Stimulated activated CD4-positive, alpha-beta T cell treated with anti-CD3 and anti-CD28 coated beads, Interleukin-2, amount 100 ng/mL, for 48 hours (primary cell): ENCODE measurements at regions not wholly inside any gene's neighbourhood (a gene's known extent, or its start where the extent isn't known, plus 50 kb on each side); places are given as distances from the start of the nearest gene placed in this dataset.

Experiments
- DNase-seq, 2 donors: peaks; one replicate each; pipeline ENCODE4 v3.0.0-alpha.2; 2020

GRCh38 chr2:34664266-34664665 is 1065.2 kb upstream of the FAM98A start:
- no peak for DNase-seq

DNA sequence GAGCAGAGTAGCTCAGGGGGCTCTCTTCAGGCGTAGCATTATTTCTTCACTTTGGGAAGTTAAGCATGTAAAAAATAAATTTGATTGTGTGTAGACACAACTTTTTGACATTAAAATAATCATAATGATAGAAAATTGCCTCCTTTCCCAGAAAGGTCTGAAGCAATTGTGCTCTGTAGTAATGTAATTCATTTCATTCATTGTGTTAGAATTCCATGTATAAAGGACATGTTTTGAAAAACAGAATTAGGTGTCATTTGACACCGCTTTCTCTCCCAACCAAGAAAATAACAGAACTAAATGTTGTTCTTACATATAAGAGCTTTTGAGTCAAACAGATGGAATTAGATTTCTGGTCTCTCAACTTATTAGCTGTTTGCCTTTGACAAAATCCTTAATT is 1064.2 kb upstream of the FAM98A start:
- no peak for DNase-seq

GRCh38 chr2:34660741-34661140 is 1061.6 kb upstream of the FAM98A start:
- DNase-seq = no peak

- DNase-seq = no peak
Observed at GRCh38 chr2:34656632-34657031, 1057.5 kb upstream of the FAM98A start.

GRCh38 chr2:34652636-34653035 is 1053.5 kb upstream of the FAM98A start:
- DNase-seq = no peak

DNA sequence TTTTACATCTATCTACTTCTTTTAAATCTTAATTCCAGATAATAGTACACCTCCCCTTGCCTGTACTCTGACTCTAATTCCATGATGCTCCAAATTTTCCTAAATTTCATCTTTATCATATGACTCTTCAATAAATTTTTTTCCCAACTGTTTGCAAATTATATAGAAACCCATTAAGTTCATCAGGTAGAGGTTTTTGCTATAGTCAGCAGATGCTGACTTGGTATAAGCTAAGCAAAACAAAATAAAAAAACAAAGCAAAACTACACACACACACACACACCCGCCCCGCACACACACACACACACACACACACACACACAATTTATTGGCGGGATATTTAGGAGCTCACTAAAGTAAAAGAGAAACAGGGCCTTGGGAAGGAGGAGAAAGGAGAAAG is 1047.8 kb upstream of the FAM98A start:
- DNase-seq = no peak

GRCh38 chr2:34632327-34632726 is 1033.2 kb upstream of the FAM98A start:
- no peak for DNase-seq

DNA sequence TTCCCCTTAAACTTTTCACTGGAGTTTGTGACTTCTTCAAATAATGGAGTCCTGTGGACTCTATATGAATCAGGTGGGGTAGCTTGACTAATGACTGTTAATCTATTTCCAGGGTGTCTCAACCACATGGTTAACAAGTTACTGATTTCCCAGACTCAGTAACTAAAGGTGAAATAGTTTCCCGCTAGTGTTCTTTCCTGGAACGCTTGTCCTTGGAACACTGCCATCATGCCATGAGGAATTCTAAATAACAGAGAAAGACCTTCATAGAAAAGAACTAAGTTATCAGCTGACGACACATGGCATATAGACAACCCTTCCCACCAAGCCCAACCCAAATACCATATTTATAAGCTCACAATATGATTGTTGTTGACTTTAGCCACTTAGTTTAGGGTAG is 1027.9 kb upstream of the FAM98A start:
- no peak for DNase-seq

- no peak for DNase-seq
Observed at GRCh38 chr2:34604164-34604563, 1005.1 kb upstream of the FAM98A start.

DNA sequence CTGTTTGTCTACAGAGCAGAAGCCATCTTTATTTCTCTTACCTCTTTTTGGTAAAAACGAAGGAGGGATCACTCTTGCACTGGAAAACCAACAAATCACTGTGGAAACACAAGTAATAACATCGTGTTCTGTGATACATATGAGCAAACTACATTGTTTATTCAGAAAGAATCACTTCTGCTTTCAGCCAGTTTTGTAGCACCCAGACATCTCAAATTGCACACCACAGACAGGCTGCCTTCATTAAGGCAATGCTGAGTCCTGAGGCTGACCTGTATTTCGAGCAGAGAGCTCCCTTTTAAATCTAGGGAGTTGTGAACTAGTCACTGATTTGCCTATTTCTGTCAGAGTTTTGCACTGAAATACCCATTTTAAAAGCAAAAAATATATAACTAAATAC is 1003.2 kb upstream of the FAM98A start:
- DNase-seq = no peak

DNA sequence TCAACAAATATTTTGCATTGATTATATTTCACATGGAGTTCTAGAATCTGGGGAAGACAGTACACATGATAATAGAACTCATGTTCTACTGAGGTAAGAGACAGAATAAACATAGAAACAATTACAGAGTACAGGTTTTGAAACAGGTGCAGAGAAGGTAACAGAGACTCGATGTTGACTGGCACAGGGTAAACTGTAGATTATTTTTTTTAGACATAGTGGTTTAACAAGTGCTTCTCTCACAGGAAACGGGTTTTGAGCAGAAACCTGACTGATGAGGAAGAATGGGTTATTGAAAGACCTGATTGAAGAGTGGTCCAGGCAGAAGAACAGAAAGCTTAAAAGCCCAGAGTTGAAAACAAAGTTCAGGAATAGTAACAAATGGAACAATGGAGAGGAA is 1002.5 kb upstream of the FAM98A start:
- DNase-seq = no peak

DNA sequence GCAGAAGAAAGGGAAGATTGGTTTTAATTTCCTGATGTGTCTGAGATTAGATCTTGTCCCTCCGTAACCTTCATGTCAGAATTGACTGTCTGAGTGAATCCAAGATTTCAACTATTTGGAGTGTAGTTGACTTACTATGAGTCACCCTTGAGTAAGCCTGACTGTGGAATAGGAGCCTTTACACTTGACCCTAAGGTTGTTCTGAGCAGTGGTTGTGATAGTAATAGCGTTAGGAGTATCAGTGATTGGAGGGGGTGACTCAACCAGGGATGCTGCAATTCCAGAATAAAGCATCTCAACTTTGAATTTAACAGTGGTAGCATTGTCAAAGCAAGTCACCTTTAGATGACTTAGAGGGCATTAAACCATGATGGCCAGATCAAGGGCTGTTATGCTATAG is 979.5 kb upstream of the FAM98A start:
- DNase-seq = no peak

DNA sequence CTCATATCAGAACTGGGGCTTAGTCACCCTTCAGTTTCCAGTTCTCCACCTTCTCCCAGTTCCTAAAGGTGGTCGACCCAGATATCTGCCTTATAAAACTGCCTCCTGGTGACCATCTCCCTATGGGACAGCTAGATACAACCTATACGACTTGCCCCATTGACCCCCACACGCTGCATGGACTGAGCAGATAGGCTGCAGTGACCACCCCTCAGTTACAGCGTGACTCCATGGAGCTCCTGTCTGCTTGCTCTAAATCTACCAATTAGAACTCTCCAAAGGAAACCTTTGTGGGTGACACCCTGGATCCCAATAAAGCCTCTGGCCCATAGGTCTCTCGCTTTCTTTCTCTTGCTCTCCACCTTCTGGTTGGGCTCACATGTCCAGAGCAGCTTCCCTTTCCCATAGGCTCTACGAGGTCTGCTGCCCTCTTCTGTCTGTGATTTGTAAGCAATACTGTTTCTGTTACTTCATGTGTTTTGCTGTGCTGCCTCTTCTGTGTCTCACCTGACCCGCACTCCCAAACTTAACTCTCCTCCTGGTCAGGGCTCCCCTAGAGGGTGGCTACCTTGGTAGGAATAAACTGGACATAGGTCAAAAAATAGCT is 971.3 kb upstream of the FAM98A start:
- no peak for DNase-seq

DNA sequence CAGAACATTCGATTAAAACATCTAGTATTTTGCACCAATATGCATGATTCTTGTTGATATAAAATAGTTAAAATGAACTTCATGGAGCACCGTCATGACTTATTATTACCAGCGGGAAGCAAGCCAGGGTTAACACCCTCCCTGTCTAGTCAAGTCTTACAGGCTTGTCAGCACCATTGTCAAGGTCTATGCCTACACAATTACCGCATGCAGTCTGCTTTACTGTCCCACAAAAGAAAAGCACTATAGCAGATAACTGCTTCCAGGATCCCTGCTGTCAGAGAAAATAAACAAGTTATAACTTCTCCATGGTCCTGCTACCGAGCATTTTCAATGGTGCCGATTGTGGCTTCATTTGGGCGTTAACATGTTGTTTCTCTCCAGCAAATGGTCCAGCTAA is 968.0 kb upstream of the FAM98A start:
- no peak for DNase-seq

DNA sequence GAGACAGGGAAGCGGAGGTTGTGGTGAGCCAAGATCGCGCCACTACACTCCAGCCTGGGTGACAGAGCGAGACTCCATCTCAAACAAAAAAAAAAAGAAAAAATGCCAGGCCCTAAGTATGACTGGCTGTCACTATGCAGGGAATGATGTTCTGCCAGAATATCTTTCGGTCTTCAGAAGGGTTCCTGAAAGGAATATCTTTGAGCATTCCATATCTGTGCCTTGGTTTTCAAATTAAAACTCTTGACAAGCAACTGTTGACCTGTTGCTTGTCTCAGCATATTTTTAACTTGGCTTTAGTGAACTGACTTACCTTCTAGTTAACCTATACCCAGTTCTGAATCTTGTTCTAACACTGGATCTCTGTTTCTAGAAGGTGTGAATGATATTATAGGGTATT is 953.2 kb upstream of the FAM98A start:
- no peak for DNase-seq

GRCh38 chr2:34549710-34550345 is 950.7 kb upstream of the FAM98A start:
- DNase-seq = no peak

DNA sequence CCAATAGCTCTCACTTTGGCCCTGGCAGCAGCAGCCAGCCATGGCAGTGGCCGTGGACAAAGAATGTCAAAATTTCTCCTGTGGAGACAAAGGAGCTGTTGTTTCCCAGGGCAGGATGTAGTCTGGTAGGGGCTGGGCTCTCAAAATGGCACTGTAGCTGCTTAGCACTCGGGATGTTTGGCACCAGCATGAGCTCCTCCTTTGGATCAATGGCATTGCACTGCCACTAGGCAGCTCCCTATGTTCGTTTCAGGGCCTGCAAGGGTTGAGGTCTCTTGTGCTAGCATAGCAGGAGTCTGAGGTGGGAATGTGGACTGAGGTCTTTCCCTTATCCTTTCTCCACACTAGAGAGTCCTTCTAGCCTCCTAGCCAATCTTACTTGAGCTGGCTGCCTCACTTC is 948.8 kb upstream of the FAM98A start:
- DNase-seq = no peak

GRCh38 chr2:34547340-34547739 is 948.2 kb upstream of the FAM98A start:
- no peak for DNase-seq

GRCh38 chr2:34545486-34546136 is 946.5 kb upstream of the FAM98A start:
- DNase-seq = no peak

GRCh38 chr2:34534761-34535160 is 935.7 kb upstream of the FAM98A start:
- no peak for DNase-seq

GRCh38 chr2:34534341-34534740 is 935.2 kb upstream of the FAM98A start:
- no peak for DNase-seq

DNA sequence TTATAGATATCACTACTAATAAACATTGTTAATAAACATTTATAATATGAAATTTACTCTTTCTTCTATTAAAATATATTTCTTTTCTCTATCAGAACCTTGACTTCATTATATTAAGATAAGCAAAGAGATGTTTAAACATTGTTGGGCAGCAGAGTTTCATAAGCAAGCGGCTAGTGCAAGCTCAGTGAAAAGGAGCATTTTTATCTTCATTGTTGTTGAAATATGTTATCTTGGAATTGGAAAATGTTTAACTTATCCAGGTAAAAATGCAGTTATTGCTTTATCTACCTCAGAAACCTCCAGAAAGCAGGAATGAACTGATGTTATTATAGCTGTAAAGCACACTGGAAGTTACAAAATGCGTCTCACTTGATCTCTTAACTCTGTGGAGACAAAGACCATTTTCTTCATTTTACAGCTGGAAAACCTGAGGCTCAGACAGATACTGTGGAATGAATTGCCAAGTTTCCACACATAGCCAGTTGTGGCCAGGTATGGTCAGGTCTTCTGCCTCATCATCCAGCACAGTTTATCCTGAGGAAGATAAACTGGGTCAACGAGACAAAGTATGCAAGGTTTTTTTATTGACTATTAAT is 934.6 kb upstream of the FAM98A start:
- DNase-seq = no peak

DNA sequence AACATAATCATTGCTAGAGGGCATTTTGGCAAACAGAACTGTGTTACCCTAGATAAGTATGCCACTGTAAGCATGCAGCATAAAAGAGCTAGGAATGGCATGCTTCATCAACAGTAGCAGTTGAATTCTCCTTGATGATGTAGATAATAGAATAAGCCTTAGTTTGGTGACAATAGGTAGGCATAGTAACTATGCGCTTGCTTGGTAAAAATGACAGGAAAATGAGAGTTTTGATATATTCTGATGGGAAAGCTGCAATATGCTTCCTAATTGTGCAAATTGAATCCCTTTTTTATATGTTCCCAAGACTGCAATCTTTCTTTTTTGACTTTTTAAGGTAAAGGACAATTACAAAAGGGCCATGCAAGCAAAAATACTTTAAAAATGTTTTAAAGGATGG is 930.9 kb upstream of the FAM98A start:
- DNase-seq = no peak

GRCh38 chr2:34523958-34524514 is 924.9 kb upstream of the FAM98A start:
- no peak for DNase-seq
